ENCODE measurements at regions not wholly inside any gene's neighbourhood (a gene's known extent, or its start where the extent isn't known, plus 50 kb on each side); places are given as distances from the start of the nearest gene placed in this dataset.
"Not testable (repeated sequence)": the region's sequence is repeated elsewhere in the genome, so short reads cannot be mapped to it uniquely, and the experiment has no call there.

DNA sequence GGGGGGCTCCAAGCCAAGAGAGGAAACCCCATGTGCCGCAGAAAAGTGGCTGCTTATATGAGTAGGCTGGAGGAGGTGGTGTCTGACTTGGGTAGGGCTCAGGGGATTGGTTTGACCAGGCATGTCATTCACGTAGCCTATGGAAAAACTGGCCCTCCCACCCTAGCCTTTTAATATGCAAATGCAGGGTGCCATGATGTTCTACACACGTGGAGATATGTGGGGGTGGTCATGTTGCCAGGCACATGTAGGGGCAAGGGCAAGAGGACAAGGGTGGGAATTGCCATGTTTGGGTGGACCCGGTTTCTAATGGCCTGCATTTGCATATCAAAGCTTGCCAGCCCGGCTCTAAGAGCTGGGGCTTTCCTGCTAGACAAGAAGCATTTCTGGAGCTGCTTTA lies 86.9 kb upstream of the SHISA3 start:
- H3K36me3 Mint-ChIP-seq = no peaks in the 10 kb centered on the region
- no peaks in the 10 kb centered on the region for H3K9me3 ChIP-seq (ENCODE audit: control insufficient read depth, insufficient read depth, low read length)
- ATAC-seq (no peak), DNase-seq (no peak)
- H3K4me3 ChIP-seq (ENCODE audit: low read length) = no peak overlapping the region
- H3K27ac ChIP-seq (ENCODE audit: low read length) = no peak overlapping the region
- H3K4me1 ChIP-seq (ENCODE audit: control insufficient read depth, insufficient read depth, low read length) = no peaks in the 10 kb centered on the region
- intact Hi-C loops (cut with micrococcal nuclease) = no loop called here
- no peaks in the 10 kb centered on the region for H3K36me3 ChIP-seq (ENCODE audit: control insufficient read depth, insufficient read depth, low read length)
- H3K4me1 Mint-ChIP-seq = no peaks in the 10 kb centered on the region
- peaks cover 0 to under 1% of the 10 kb centered on the region in 2 donors for H3K9me3 Mint-ChIP-seq
- H3K27ac Mint-ChIP-seq = no peak overlapping the region
- H3K4me3 Mint-ChIP-seq = no peak overlapping the region
- H3K27me3 ChIP-seq (ENCODE audit: control insufficient read depth, insufficient read depth, low read length) = no peaks in the 10 kb centered on the region
- WGBS (ENCODE audit: insufficient coverage) = 77% methylated on average over 5 of the region's 5 CpGs
- TF ChIP-seq, protein P1, sequence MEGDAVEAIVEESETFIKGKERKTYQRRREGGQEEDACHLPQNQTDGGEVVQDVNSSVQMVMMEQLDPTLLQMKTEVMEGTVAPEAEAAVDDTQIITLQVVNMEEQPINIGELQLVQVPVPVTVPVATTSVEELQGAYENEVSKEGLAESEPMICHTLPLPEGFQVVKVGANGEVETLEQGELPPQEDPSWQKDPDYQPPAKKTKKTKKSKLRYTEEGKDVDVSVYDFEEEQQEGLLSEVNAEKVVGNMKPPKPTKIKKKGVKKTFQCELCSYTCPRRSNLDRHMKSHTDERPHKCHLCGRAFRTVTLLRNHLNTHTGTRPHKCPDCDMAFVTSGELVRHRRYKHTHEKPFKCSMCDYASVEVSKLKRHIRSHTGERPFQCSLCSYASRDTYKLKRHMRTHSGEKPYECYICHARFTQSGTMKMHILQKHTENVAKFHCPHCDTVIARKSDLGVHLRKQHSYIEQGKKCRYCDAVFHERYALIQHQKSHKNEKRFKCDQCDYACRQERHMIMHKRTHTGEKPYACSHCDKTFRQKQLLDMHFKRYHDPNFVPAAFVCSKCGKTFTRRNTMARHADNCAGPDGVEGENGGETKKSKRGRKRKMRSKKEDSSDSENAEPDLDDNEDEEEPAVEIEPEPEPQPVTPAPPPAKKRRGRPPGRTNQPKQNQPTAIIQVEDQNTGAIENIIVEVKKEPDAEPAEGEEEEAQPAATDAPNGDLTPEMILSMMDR (IDR thresholded peaks at IDR 0.05) = no peak
- peaks cover 0 to under 1% of the 10 kb centered on the region in 2 donors for H3K27me3 Mint-ChIP-seq (ENCODE audit: low read depth in 2 of 2)

DNA sequence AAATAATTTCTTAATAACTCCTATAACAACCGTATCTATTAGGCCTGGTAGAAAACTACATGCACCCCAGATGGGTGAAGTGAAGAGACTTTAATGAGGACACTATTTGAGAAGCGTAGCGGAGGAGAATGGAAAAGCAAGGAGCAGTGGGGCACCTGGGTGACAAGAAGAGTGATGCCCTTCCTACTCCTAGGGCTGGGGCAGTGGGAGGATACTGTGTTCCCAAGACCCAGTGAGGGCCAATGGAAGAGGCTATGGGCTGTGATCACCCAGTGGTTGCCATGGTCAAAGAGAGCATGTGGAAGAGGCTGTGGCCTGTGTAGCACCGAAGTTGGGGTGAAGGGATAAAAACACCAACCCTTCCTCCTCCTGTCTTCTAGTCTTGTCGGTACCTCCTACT lies 86.5 kb upstream of the SHISA3 start:
- H3K27me3 ChIP-seq (ENCODE audit: control insufficient read depth, insufficient read depth, low read length) = no peaks in the 10 kb centered on the region
- Mint-ChIP-seq H3K4me1 (no peaks in the 10 kb centered on the region), H3K4me3 (no peak overlapping the region), H3K27ac (no peak overlapping the region), H3K9me3 (no peaks in the 10 kb centered on the region), H3K36me3 (no peaks in the 10 kb centered on the region), H3K27me3 (ENCODE audit: low read depth in 2 of 2) (no peaks in the 10 kb centered on the region)
- intact Hi-C loops (cut with micrococcal nuclease) = no loop called here
- 99% methylated on average over 3 of the region's 5 CpGs for WGBS (ENCODE audit: insufficient coverage)
- TF ChIP-seq, protein P1 (IDR thresholded peaks at IDR 0.05) = no peak
- peak in 1 of 3 donors; percentile 30 for ATAC-seq
- H3K36me3 ChIP-seq (ENCODE audit: control insufficient read depth, insufficient read depth, low read length) = no peaks in the 10 kb centered on the region
- DNase-seq = no peak
- H3K4me1 ChIP-seq (ENCODE audit: control insufficient read depth, insufficient read depth, low read length) = no peaks in the 10 kb centered on the region
- H3K27ac ChIP-seq (ENCODE audit: low read length) = no peak overlapping the region
- H3K4me3 ChIP-seq (ENCODE audit: low read length) = no peak overlapping the region
- no peaks in the 10 kb centered on the region for H3K9me3 ChIP-seq (ENCODE audit: control insufficient read depth, insufficient read depth, low read length)

DNA sequence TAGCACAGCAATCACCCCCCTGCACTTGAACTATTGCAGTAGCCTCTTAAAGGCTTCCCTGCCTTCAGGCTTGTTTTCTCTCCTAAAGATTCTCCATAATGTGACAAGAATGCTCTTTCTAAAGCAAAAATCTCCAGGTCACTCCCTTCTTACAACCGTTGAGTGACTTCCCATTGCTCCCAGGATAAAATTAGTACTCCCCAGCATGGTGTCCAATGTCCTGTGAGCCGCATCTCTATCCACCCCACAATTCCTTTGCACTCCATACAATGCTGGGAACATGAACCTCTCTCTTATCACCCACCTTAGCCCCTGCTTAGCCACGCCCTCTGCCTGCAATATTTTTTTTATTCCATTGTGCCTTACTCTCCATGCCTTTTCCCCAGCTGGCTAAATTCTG lies 85.7 kb upstream of the SHISA3 start:
- DNase-seq (no peak), ATAC-seq (no peak)
- H3K4me3 Mint-ChIP-seq = no peak overlapping the region
- H3K27me3 Mint-ChIP-seq (ENCODE audit: low read depth in 2 of 2) = no peaks in the 10 kb centered on the region
- H3K27ac Mint-ChIP-seq = no peak overlapping the region
- Histone ChIP-seq H3K36me3 (ENCODE audit: control insufficient read depth, insufficient read depth, low read length) (no peaks in the 10 kb centered on the region), H3K4me3 (ENCODE audit: low read length) (no peak overlapping the region), H3K4me1 (ENCODE audit: control insufficient read depth, insufficient read depth, low read length) (no peaks in the 10 kb centered on the region), H3K27me3 (ENCODE audit: control insufficient read depth, insufficient read depth, low read length) (no peaks in the 10 kb centered on the region), H3K27ac (ENCODE audit: low read length) (no peak overlapping the region), H3K9me3 (ENCODE audit: control insufficient read depth, insufficient read depth, low read length) (no peaks in the 10 kb centered on the region)
- intact Hi-C loops (cut with micrococcal nuclease) = no loop called here
- H3K9me3 Mint-ChIP-seq = no peaks in the 10 kb centered on the region
- WGBS (ENCODE audit: insufficient coverage) = 74% methylated on average over 3 of the region's 3 CpGs
- H3K4me1 Mint-ChIP-seq = no peaks in the 10 kb centered on the region
- no peaks in the 10 kb centered on the region for H3K36me3 Mint-ChIP-seq
- TF ChIP-seq, protein P1 (IDR thresholded peaks at IDR 0.05) = no peak

DNA sequence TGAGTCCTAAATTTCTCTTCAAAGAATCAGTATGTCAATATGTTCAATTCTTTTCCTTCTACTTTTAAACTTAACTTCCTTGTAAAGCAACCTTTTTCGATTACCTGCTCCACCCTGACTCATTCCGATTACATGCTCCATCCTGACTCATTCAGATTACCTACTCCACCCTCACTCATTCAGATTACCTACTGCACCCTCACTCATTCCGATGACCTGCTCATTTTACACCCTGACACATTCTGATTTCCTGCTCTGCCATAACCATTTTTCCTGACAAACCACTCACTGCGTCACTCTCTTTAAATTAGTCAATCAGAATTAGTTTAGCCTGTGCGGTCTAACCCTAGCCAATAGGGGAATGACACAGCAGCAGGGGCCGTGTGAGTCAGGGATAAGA lies 83.9 kb upstream of the SHISA3 start:
- H3K4me3 Mint-ChIP-seq; ATAC-seq; H3K36me3 Mint-ChIP-seq; H3K4me1 ChIP-seq (ENCODE audit: control insufficient read depth, insufficient read depth, low read length); intact Hi-C loops (cut with micrococcal nuclease); H3K27me3 ChIP-seq (ENCODE audit: control insufficient read depth, insufficient read depth, low read length); H3K27ac Mint-ChIP-seq; H3K27me3 Mint-ChIP-seq (ENCODE audit: low read depth in 2 of 2); H3K9me3 ChIP-seq (ENCODE audit: control insufficient read depth, insufficient read depth, low read length); H3K4me1 Mint-ChIP-seq; H3K36me3 ChIP-seq (ENCODE audit: control insufficient read depth, insufficient read depth, low read length); DNase-seq; H3K27ac ChIP-seq (ENCODE audit: low read length); H3K4me3 ChIP-seq (ENCODE audit: low read length); H3K9me3 Mint-ChIP-seq: not testable (repeated sequence)
- 85% methylated on average over 6 of the region's 6 CpGs for WGBS (ENCODE audit: insufficient coverage)

Data from natural killer cell (primary cell).